ENCODE measurements at regions not wholly inside any gene's neighbourhood (a gene's known extent, or its start where the extent isn't known, plus 50 kb on each side); places are given as distances from the start of the nearest gene placed in this dataset.

GRCh38 chr3:118165413-118165812, 869.2 kb downstream of the IGSF11 start:
- no peak overlapping the region for H3K4me3 ChIP-seq (ENCODE audit: low read depth, low read length)
- TF ChIP-seq CTCF (IDR thresholded peaks at IDR 0.05; ENCODE audit: low read depth, low read length): no peak

GRCh38 chr3:118167571-118167970, 867.1 kb downstream of the IGSF11 start:
- TF ChIP-seq CTCF (IDR thresholded peaks at IDR 0.05; ENCODE audit: low read depth, low read length): no peak
- no peak overlapping the region for H3K4me3 ChIP-seq (ENCODE audit: low read depth, low read length)

- no peak overlapping the region for H3K4me3 ChIP-seq (ENCODE audit: low read depth, low read length)
- TF ChIP-seq CTCF (IDR thresholded peaks at IDR 0.05; ENCODE audit: low read depth, low read length): no peak
Observed at GRCh38 chr3:118168175-118168574, 866.5 kb downstream of the IGSF11 start.

GRCh38 chr3:118171236-118171852, 863.3 kb downstream of the IGSF11 start:
- no peak for TF ChIP-seq CTCF (IDR thresholded peaks at IDR 0.05; ENCODE audit: low read depth, low read length)
- H3K4me3 ChIP-seq (ENCODE audit: low read depth, low read length): no peak overlapping the region

- no peak overlapping the region for H3K4me3 ChIP-seq (ENCODE audit: low read depth, low read length)
- no peak for TF ChIP-seq CTCF (IDR thresholded peaks at IDR 0.05; ENCODE audit: low read depth, low read length)
Observed at GRCh38 chr3:118180853-118181252, 853.8 kb downstream of the IGSF11 start.

GRCh38 chr3:118181274-118181673, 853.4 kb downstream of the IGSF11 start:
- no peak for TF ChIP-seq CTCF (IDR thresholded peaks at IDR 0.05; ENCODE audit: low read depth, low read length)
- H3K4me3 ChIP-seq (ENCODE audit: low read depth, low read length): no peak overlapping the region

GRCh38 chr3:118186051-118186450, 848.6 kb downstream of the IGSF11 start:
- no peak for TF ChIP-seq CTCF (IDR thresholded peaks at IDR 0.05; ENCODE audit: low read depth, low read length)
- H3K4me3 ChIP-seq (ENCODE audit: low read depth, low read length): no peak overlapping the region

All from WI38 (cell line).